Heart right ventricle (tissue), 16 donors: ENCODE measurements at regions not wholly inside any gene's neighbourhood (a gene's known extent, or its start where the extent isn't known, plus 50 kb on each side); places are given as distances from the start of the nearest gene placed in this dataset.

ENCODE experiments used
- ATAC-seq, 8 donors: fragments of 200-7000 bp; cut with Tn5 transposase; one replicate each; pipeline ENCODE4 v1.9.1; 2020; ENCODE audit warnings: mild to moderate bottlenecking in 8 of 8, moderate library complexity in 8 of 8, moderate number of reproducible peaks in 1 of 8
- DNase-seq, 2 donors: peaks; one replicate each; pipeline ENCODE4 v3.0.0-alpha.2; 2020
- H3K27ac ChIP-seq, 10 donors: fragments of 200-600 bp; sonication (generic) in 2 of 10; one replicate each; pipeline versions ENCODE4 v1.5.0 to v1.8.0; 2020 to 2022; ENCODE audit warnings: mild to moderate bottlenecking in 3 of 10
- H3K27me3 ChIP-seq, 7 donors: fragments of 200-600 bp; one replicate each; pipeline ENCODE4 v1.8.0; 2021 to 2022; ENCODE audit warnings: mild to moderate bottlenecking in 2 of 7
- H3K36me3 ChIP-seq, 9 donors: fragments of 200-600 bp; sonication (generic) in 1 of 9; one replicate each; pipeline versions ENCODE4 v1.5.0 to v1.8.0; 2020 to 2022; ENCODE audit warnings: mild to moderate bottlenecking in 2 of 9
- H3K4me1 ChIP-seq, 9 donors: fragments of 200-600 bp; sonication (generic) in 1 of 9; one replicate each; pipeline versions ENCODE4 v1.5.0 to v1.8.0; 2020 to 2022; ENCODE audit warnings: mild to moderate bottlenecking in 4 of 9
- H3K4me3 ChIP-seq, 10 donors: fragments of 200-600 bp; sonication (generic) in 2 of 10; one replicate each; pipeline versions ENCODE4 v1.5.0 to v1.8.0; 2020 to 2022; ENCODE audit warnings: mild to moderate bottlenecking in 7 of 10, moderate library complexity in 2 of 10
- H3K9me3 ChIP-seq, 11 donors: fragments of 200-600 bp in 10 of 11; sonication (generic) in 2 of 11; one replicate each; pipeline versions ENCODE4 v1.5.0 to v1.8.0; 2013 to 2022; ENCODE audit warnings: mild to moderate bottlenecking in 2 of 11, control low read depth in 1 of 11, moderate library complexity in 1 of 11
- CTCF ChIP-seq, 9 donors: fragments of 200-600 bp; sonication (generic) in 2 of 9; IDR thresholded peaks; one replicate each; pipeline versions ENCODE4 v1.5.0 to v1.8.0; 2021 to 2022; ENCODE audit warnings: antibody characterized with exemption in 9 of 9, mild to moderate bottlenecking in 5 of 9, moderate library complexity in 1 of 9
- WGBS, 2 donors: extraction: QIAGEN DNeasy Blood & Tissue Kit; methylation state at CpG; one replicate each; pipeline ENCODE4 v1.1.7; 2013; ENCODE audit warnings: inconsistent platforms in 1 of 2; 5-methylcytosine and 5-hydroxymethylcytosine counted together
- intact Hi-C, 10 donors: fragments of 100-400 bp; cut with DNase I; formaldehyde crosslinking; loops; one replicate each; pipeline versions ENCODE4 v1.11.1 to v1.14.2; 2022
- donor health status: Arrhythmogenic right ventricular cardiomyopathy.
- donor health status: ischemic (EF 13 %, LVEDD 7.1; RV severe dilation, severe dysfunction).
- donor health status: healthy with polysubstance abuse.
- donor health status: DM: no; HTN: yes; CAD: no.
- donor health status: DM: no; HTN: no; CAD: no.
- donor health status: ischemic (EF 25% LVEDD 6.9; RV normal size, moderate dysfunction).
- donor health status: ischemic (EF 25% LVEDD 5.7; RV mildly dilated, moderate dysfunction).
- donor health status: healthy.
- donor health status: DM: yes; HTN: yes; CAD: no.
- donor health status: Ischemic cardiomyopathy.
- donor health status: ischemic (EF 35%, LVEDD 5.7; RV mildly dilated, moderate dysfunction).
- donor health status: nonischemic (EF 11% LVEDD 7.7; RV severe dilation, severe dysfunction).
- donor health status: DM: yes; HTN: yes; CAD: no.
- donor health status: PGD.
- donor health status: ischemic (EF 29% LVEDD 5.4; RV normal size, mild dysfunction).
- donor health status: nonischemic (EF 23%, LVEDD 6.1; RV moderate dilation, normal function).

GRCh38 chr16:6265968-6266367 lies 1066.7 kb upstream of the RBFOX1 start:
- H3K27me3 ChIP-seq = peaks cover 0 to 3% (median 0%) of the 10 kb centered on the region in 7 donors
- peaks cover 0 to 6% (median 0%) of the 10 kb centered on the region in 11 donors for H3K9me3 ChIP-seq
- no peak overlapping the region for H3K27ac ChIP-seq
- WGBS, 2 donors = 68 to 75% methylated on average over 4 of the region's 4 CpGs
- no peaks in the 10 kb centered on the region for H3K4me1 ChIP-seq
- no peak overlapping the region for H3K4me3 ChIP-seq
- intact Hi-C loops = no loop called here
- ATAC-seq (no peak), DNase-seq (no peak)
- no peak for TF ChIP-seq CTCF (IDR thresholded peaks at IDR 0.05)
- H3K36me3 ChIP-seq = no peaks in the 10 kb centered on the region

GRCh38 chr16:6258056-6258455 lies 1074.6 kb upstream of the RBFOX1 start:
- Histone ChIP-seq H3K4me1 (no peaks in the 10 kb centered on the region), H3K4me3 (no peak overlapping the region), H3K36me3 (no peaks in the 10 kb centered on the region), H3K27me3 (no peaks in the 10 kb centered on the region), H3K9me3 (peaks cover 0 to 12% (median 0%) of the 10 kb centered on the region in 11 donors), H3K27ac (no peak overlapping the region)
- intact Hi-C loops = no loop called here
- DNase-seq (no peak), ATAC-seq (no peak)
- no peak for TF ChIP-seq CTCF (IDR thresholded peaks at IDR 0.05)
- 69 to 74% methylated on average over 3 of the region's 3 CpGs for WGBS, 2 donors

GRCh38 chr16:6252541-6252940 lies 1080.1 kb upstream of the RBFOX1 start:
- Histone ChIP-seq H3K36me3 (no peaks in the 10 kb centered on the region), H3K4me3 (no peak overlapping the region), H3K27me3 (peaks cover 0 to 5% (median 0%) of the 10 kb centered on the region in 7 donors), H3K4me1 (no peaks in the 10 kb centered on the region), H3K9me3 (peaks cover 0 to 11% (median 0%) of the 10 kb centered on the region in 11 donors), H3K27ac (no peak overlapping the region)
- TF ChIP-seq CTCF (IDR thresholded peaks at IDR 0.05) = no peak
- DNase-seq (no peak), ATAC-seq (no peak)
- WGBS, 2 donors = 42 to 45% methylated on average over 4 of the region's 4 CpGs
- intact Hi-C loops = no loop called here

GRCh38 chr16:6250511-6250910 lies 1082.1 kb upstream of the RBFOX1 start:
- H3K9me3 ChIP-seq = peaks cover 0 to 3% (median 0%) of the 10 kb centered on the region in 11 donors
- no peak for TF ChIP-seq CTCF (IDR thresholded peaks at IDR 0.05)
- no peak for ATAC-seq
- no peaks in the 10 kb centered on the region for H3K4me1 ChIP-seq
- intact Hi-C loops = no loop called here
- no peak overlapping the region for H3K4me3 ChIP-seq
- peaks cover 0 to 5% (median 0%) of the 10 kb centered on the region in 7 donors for H3K27me3 ChIP-seq
- 24 to 31% methylated on average over 3 of the region's 3 CpGs for WGBS, 2 donors
- no peak for DNase-seq
- no peaks in the 10 kb centered on the region for H3K36me3 ChIP-seq
- no peak overlapping the region for H3K27ac ChIP-seq
